ENCODE measurements at regions not wholly inside any gene's neighbourhood (a gene's known extent, or its start where the extent isn't known, plus 50 kb on each side); places are given as distances from the start of the nearest gene placed in this dataset.

DNA sequence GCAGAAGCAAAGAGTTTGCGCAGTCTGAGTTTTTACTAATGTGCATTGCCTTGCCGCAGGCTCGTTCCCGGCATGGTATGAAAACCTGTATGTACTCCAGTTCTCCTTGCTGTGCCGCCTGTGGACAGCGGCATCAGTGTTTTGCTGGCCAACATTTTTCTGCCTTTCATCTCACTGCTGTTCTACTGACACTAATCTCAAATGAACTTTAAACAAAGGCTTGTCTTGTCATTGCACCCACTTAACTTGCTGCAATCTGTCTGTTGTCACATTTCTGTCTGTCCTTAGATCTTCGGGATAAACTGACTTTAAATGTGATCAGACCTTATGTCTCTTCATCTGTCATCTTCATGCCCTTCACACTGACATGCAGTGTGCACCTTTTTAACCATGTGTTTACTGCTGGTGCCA is 71.7 kb upstream of the ZNRF2 start:
- Histone ChIP-seq H3F3A (ENCODE audit: low read depth) (no peaks in the 10 kb centered on the region), H3K27me3 (ENCODE audit: insufficient read depth, low read length, poor library complexity, severe bottlenecking) (no peaks in the 10 kb centered on the region), H3K36me3 (ENCODE audit: insufficient read depth, low read length) (no peaks in the 10 kb centered on the region), H3K4me1 (ENCODE audit: insufficient read depth, low read length, poor library complexity, severe bottlenecking) (peaks cover 4% of the 10 kb centered on the region), H3K9me2 (replicated peaks; ENCODE audit: low read depth, low read length) (no peaks in the 10 kb centered on the region), H3K9me3 (ENCODE audit: insufficient read depth, low read depth, low read length) (no peaks in the 10 kb centered on the region), H3K4me2 (ENCODE audit: low read depth, low read length, poor library complexity, severe bottlenecking) (no peak overlapping the region), H4K20me1 (ENCODE audit: insufficient read depth, low read length, poor library complexity, severe bottlenecking) (no peaks in the 10 kb centered on the region), H2AFZ (ENCODE audit: low read length) (no peak overlapping the region), H3K4me3 (ENCODE audit: low read length, poor library complexity, severe bottlenecking) (no peak overlapping the region), H3K79me2 (ENCODE audit: insufficient read depth, low read length) (no peaks in the 10 kb centered on the region), H3K9ac (ENCODE audit: low read depth, low read length, poor library complexity, severe bottlenecking) (no peak overlapping the region)
- TF ChIP-seq CTCF (conservative IDR thresholded peaks at IDR 0.05; ENCODE audit: low read length) (no peak), EZH2phosphoT487 (IDR thresholded peaks at IDR 0.05; ENCODE audit: borderline replicate concordance) (no peak)

DNA sequence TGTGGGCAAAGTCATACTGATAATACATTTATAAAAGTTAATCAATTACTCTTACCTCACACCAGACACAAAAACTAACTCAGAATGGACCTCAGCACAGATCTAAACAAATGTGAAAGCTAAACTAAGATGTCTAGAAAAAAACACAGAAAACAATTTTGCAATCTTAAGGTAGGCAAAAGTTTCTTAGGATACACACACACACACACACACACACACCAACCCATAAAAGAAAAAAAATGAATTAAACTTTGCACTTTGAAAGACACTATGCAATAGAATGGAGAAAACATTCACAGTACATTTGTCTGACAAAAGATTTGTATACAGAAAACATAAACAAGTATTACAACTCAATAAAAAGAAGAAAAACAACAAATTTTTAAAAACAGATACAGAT is 70.8 kb upstream of the ZNRF2 start:
- H3K4me1 ChIP-seq (ENCODE audit: insufficient read depth, low read length, poor library complexity, severe bottlenecking) = peaks cover 4% of the 10 kb centered on the region
- H3K9me2 ChIP-seq (replicated peaks; ENCODE audit: low read depth, low read length) = no peaks in the 10 kb centered on the region
- H3K9ac ChIP-seq (ENCODE audit: low read depth, low read length, poor library complexity, severe bottlenecking) = no peak overlapping the region
- no peaks in the 10 kb centered on the region for H3K9me3 ChIP-seq (ENCODE audit: insufficient read depth, low read depth, low read length)
- no peaks in the 10 kb centered on the region for H4K20me1 ChIP-seq (ENCODE audit: insufficient read depth, low read length, poor library complexity, severe bottlenecking)
- no peaks in the 10 kb centered on the region for H3K36me3 ChIP-seq (ENCODE audit: insufficient read depth, low read length)
- no peaks in the 10 kb centered on the region for H3K79me2 ChIP-seq (ENCODE audit: insufficient read depth, low read length)
- no peak for TF ChIP-seq EZH2phosphoT487 (IDR thresholded peaks at IDR 0.05; ENCODE audit: borderline replicate concordance)
- no peak for TF ChIP-seq CTCF (conservative IDR thresholded peaks at IDR 0.05; ENCODE audit: low read length)
- no peaks in the 10 kb centered on the region for H3K27me3 ChIP-seq (ENCODE audit: insufficient read depth, low read length, poor library complexity, severe bottlenecking)
- H2AFZ ChIP-seq (ENCODE audit: low read length) = no peak overlapping the region
- H3F3A ChIP-seq (ENCODE audit: low read depth) = no peaks in the 10 kb centered on the region
- no peak overlapping the region for H3K4me3 ChIP-seq (ENCODE audit: low read length, poor library complexity, severe bottlenecking)
- H3K4me2 ChIP-seq (ENCODE audit: low read depth, low read length, poor library complexity, severe bottlenecking) = no peak overlapping the region

- no peaks in the 10 kb centered on the region for H3K9me3 ChIP-seq (ENCODE audit: insufficient read depth, low read depth, low read length)
- H3K4me3 ChIP-seq (ENCODE audit: low read length, poor library complexity, severe bottlenecking) = no peak overlapping the region
- no peaks in the 10 kb centered on the region for H3K4me1 ChIP-seq (ENCODE audit: insufficient read depth, low read length, poor library complexity, severe bottlenecking)
- TF ChIP-seq CTCF (conservative IDR thresholded peaks at IDR 0.05; ENCODE audit: low read length) = no peak
- TF ChIP-seq EZH2phosphoT487 (IDR thresholded peaks at IDR 0.05; ENCODE audit: borderline replicate concordance) = no peak
- no peaks in the 10 kb centered on the region for H3K9me2 ChIP-seq (replicated peaks; ENCODE audit: low read depth, low read length)
- H3K79me2 ChIP-seq (ENCODE audit: insufficient read depth, low read length) = no peaks in the 10 kb centered on the region
- H2AFZ ChIP-seq (ENCODE audit: low read length) = no peak overlapping the region
- H3K9ac ChIP-seq (ENCODE audit: low read depth, low read length, poor library complexity, severe bottlenecking) = no peak overlapping the region
- no peaks in the 10 kb centered on the region for H4K20me1 ChIP-seq (ENCODE audit: insufficient read depth, low read length, poor library complexity, severe bottlenecking)
- no peaks in the 10 kb centered on the region for H3K36me3 ChIP-seq (ENCODE audit: insufficient read depth, low read length)
- H3K4me2 ChIP-seq (ENCODE audit: low read depth, low read length, poor library complexity, severe bottlenecking) = no peak overlapping the region
- H3F3A ChIP-seq (ENCODE audit: low read depth) = no peaks in the 10 kb centered on the region
- H3K27me3 ChIP-seq (ENCODE audit: insufficient read depth, low read length, poor library complexity, severe bottlenecking) = no peaks in the 10 kb centered on the region
Measured at GRCh38 chr7:30214651-30215137, 69.7 kb upstream of the ZNRF2 start.

All from Loucy (cell line).